IMR-90 (cell line): ENCODE measurements at regions not wholly inside any gene's neighbourhood (a gene's known extent, or its start where the extent isn't known, plus 50 kb on each side); places are given as distances from the start of the nearest gene placed in this dataset.

Experiments
- ATAC-seq: fragments of 200-7000 bp; cut with Tn5 transposase; 2 replicates; pipeline ENCODE4 v1.9.1; 2020; ENCODE audit warnings: low read depth, mild to moderate bottlenecking, moderate library complexity
- BruUV-seq: library from RNA; stranded (reverse); fragments of 400-500 nt; replicated peaks from 2 replicates; lab custom pipeline; 2021; lab: Mats Ljungman, UMichigan
- CTCF ChIA-PET: fragments of 300-600 bp; formaldehyde crosslinking; extraction: SDS; loops from one replicate; lab custom pipeline; 2021; ENCODE audit warnings: antibody characterized with exemption; lab: Yijun Ruan, JAX
- POLR2A ChIA-PET: fragments of 300-600 bp; sonication (Branson Sonifier 250); formaldehyde crosslinking; loops from one replicate; lab custom pipeline; 2022; ENCODE audit warnings: antibody characterized with exemption; ENCODE audit not compliant: unreplicated experiment; lab: Charles Lee
- DNase-seq: peaks from one replicate; pipeline ENCODE4 v3.0.0; 2013
- H2AFZ ChIP-seq: replicated peaks from 2 replicates; pipeline ENCODE3; 2013; ENCODE audit warnings: low read length, mild to moderate bottlenecking; ENCODE audit not compliant: poor library complexity
- H2AK5ac ChIP-seq: 2 replicates; pipeline ENCODE4 v1.6.1; 2013; ENCODE audit warnings: low read depth, low read length, inconsistent platforms
- H2AK9ac ChIP-seq: replicated peaks from 2 replicates; pipeline ENCODE3; 2013; ENCODE audit warnings: mild to moderate bottlenecking, low read depth, low read length, moderate library complexity; ENCODE audit not compliant: poor library complexity
- H2BK120ac ChIP-seq: 2 replicates; pipeline ENCODE4 v1.6.1; 2013; ENCODE audit warnings: low read depth, low read length, inconsistent platforms
- H2BK15ac ChIP-seq: 3 replicates; pipeline ENCODE4 v1.6.1; 2013; ENCODE audit warnings: low read depth, low read length, inconsistent platforms
- H2BK20ac ChIP-seq: 2 replicates; pipeline ENCODE4 v1.6.1; 2013; ENCODE audit warnings: low read depth, mild to moderate bottlenecking, inconsistent platforms, low read length, moderate library complexity
- H2BK5ac ChIP-seq: 2 replicates; pipeline ENCODE4 v1.6.1; 2013; ENCODE audit warnings: mild to moderate bottlenecking, low read depth, low read length, inconsistent platforms; ENCODE audit not compliant: poor library complexity, severe bottlenecking
- H3K14ac ChIP-seq: replicated peaks from 2 replicates; pipeline ENCODE4 v1.6.1; 2013; ENCODE audit warnings: low read depth, low read length, inconsistent platforms
- H3K18ac ChIP-seq: 2 replicates; pipeline ENCODE4 v1.6.1; 2013; ENCODE audit warnings: low read depth, low read length, control low read depth
- H3K23ac ChIP-seq: 2 replicates; pipeline ENCODE4 v1.6.1; 2013; ENCODE audit warnings: low read depth, low read length, inconsistent platforms
- H3K27ac ChIP-seq: 2 replicates; pipeline ENCODE4 v1.5.1; 2013; ENCODE audit warnings: mild to moderate bottlenecking, control low read depth, low read length; ENCODE audit not compliant: insufficient read depth
- H3K27me3 ChIP-seq: 2 replicates; pipeline ENCODE4 v1.6.1; 2013; ENCODE audit warnings: low read length; ENCODE audit not compliant: control insufficient read depth, insufficient read depth
- H3K36me3 ChIP-seq: 2 replicates; pipeline ENCODE4 v1.6.1; 2013; ENCODE audit warnings: low read length, mixed read lengths; ENCODE audit not compliant: control insufficient read depth, insufficient read depth
- H3K4ac ChIP-seq: 2 replicates; pipeline ENCODE4 v1.6.1; 2013; ENCODE audit warnings: low read depth, low read length, inconsistent platforms
- H3K4me1 ChIP-seq: 2 replicates; pipeline ENCODE4 v1.6.1; 2013; ENCODE audit warnings: low read length, mixed read lengths; ENCODE audit not compliant: control insufficient read depth, insufficient read depth
- H3K4me2 ChIP-seq: 2 replicates; pipeline ENCODE4 v1.6.1; 2013; ENCODE audit warnings: low read depth, mild to moderate bottlenecking, control low read depth, low read length, moderate library complexity
- H3K4me3 ChIP-seq: 2 replicates; pipeline ENCODE4 v1.5.1; 2013; ENCODE audit warnings: low read depth, mild to moderate bottlenecking, control low read depth, low read length, moderate library complexity; ENCODE audit not compliant: insufficient read depth
- H3K56ac ChIP-seq: 2 replicates; pipeline ENCODE4 v1.6.1; 2013; ENCODE audit warnings: low read length, inconsistent platforms; ENCODE audit not compliant: insufficient read depth; ENCODE audit errors: extremely low read depth
- H3K79me1 ChIP-seq, 2 experiments: 2 replicates each; pipeline ENCODE4 v1.6.1; 2013; ENCODE audit warnings: low read length in 2 of 2, inconsistent platforms in 1 of 2, low read depth in 1 of 2
- H3K9ac ChIP-seq: 2 replicates; pipeline ENCODE4 v1.6.1; 2013; ENCODE audit warnings: low read depth, low read length, control low read depth
- H3K9me1 ChIP-seq: 2 replicates; pipeline ENCODE4 v1.6.1; 2013; ENCODE audit warnings: low read length, inconsistent platforms; ENCODE audit not compliant: insufficient read depth
- H3K9me3 ChIP-seq: 2 replicates; pipeline ENCODE4 v1.6.1; 2013; ENCODE audit warnings: low read length; ENCODE audit not compliant: control insufficient read depth, insufficient read depth
- H4K20me1 ChIP-seq: 2 replicates; pipeline ENCODE4 v1.6.1; 2013; ENCODE audit warnings: low read length, inconsistent platforms; ENCODE audit not compliant: insufficient read depth
- H4K5ac ChIP-seq: 2 replicates; pipeline ENCODE4 v1.6.1; 2013; ENCODE audit warnings: mild to moderate bottlenecking, low read depth, low read length, control low read depth
- H4K8ac ChIP-seq, 2 experiments: 2 replicates each; pipeline ENCODE4 v1.6.1; 2013; ENCODE audit warnings: low read depth in 2 of 2, low read length in 2 of 2, control low read depth in 1 of 2, inconsistent platforms in 1 of 2
- H4K91ac ChIP-seq: 2 replicates; pipeline ENCODE4 v1.6.1; 2013; ENCODE audit warnings: low read depth, low read length, inconsistent platforms; ENCODE audit not compliant: insufficient read depth
- CEBPB ChIP-seq: IDR thresholded peaks from 2 replicates; pipeline ENCODE4 v1.6.1; 2012; ENCODE audit warnings: low read depth, low read length, improper control_type of control experiment
- CHD1 ChIP-seq: IDR thresholded peaks from 2 replicates; pipeline ENCODE4 v1.6.1; 2012; ENCODE audit warnings: low read depth, low read length, improper control_type of control experiment
- CTCF ChIP-seq: conservative IDR thresholded peaks from 2 replicates; pipeline ENCODE4 v1.5.1; 2012; ENCODE audit warnings: mild to moderate bottlenecking, low read depth, low read length, improper control_type of control experiment
- MAFK ChIP-seq: IDR thresholded peaks from 2 replicates; pipeline ENCODE4 v1.6.1; 2012; ENCODE audit warnings: low read depth, low read length, improper control_type of control experiment
- MAZ ChIP-seq: IDR thresholded peaks from 2 replicates; pipeline ENCODE4 v1.6.1; 2012; ENCODE audit warnings: low read depth, mild to moderate bottlenecking, low read length, improper control_type of control experiment, moderate library complexity, borderline replicate concordance
- NFE2L2 ChIP-seq: fragments of 150-350 bp; IDR thresholded peaks from 2 replicates; pipeline ENCODE4 v1.6.1; 2016; ENCODE audit warnings: low read depth, mild to moderate bottlenecking, low read length
- POLR2A ChIP-seq: IDR thresholded peaks from 2 replicates; pipeline ENCODE4 v1.6.1; 2012; ENCODE audit warnings: mild to moderate bottlenecking, low read depth, low read length
- RAD21 ChIP-seq: IDR thresholded peaks from 2 replicates; pipeline ENCODE4 v1.6.1; 2012; ENCODE audit warnings: low read length, improper control_type of control experiment
- RFX5 ChIP-seq: IDR thresholded peaks from 2 replicates; pipeline ENCODE4 v1.8.0; 2012; ENCODE audit warnings: low read depth, mild to moderate bottlenecking, low read length, moderate library complexity
- WGBS, 2 experiments: methylation state at CpG; one replicate each; pipeline versions ENCODE4 v1.1.5 to v1.1.7; 2013; ENCODE audit warnings: missing lambda C conversion rate in 2 of 2; ENCODE audit not compliant: insufficient read length in 1 of 2; ENCODE audit errors: extremely low coverage in 2 of 2; 5-methylcytosine and 5-hydroxymethylcytosine counted together
- dilution Hi-C: fragments of 300-500 bp; cut with HindIII; formaldehyde crosslinking; loops from one replicate; pipeline ENCODE4 v1.14.3; 2018; ENCODE audit warnings: low sequenced_read_pairs; ENCODE audit not compliant: unreplicated experiment
- in situ Hi-C: fragments of 300-500 bp; cut with MboI; formaldehyde crosslinking; loops from 3 replicates; pipeline ENCODE4 v1.14.3; 2019; ENCODE audit warnings: low sequenced_read_pairs, inconsistent platforms, mixed read lengths
- intact Hi-C: fragments of 100-400 bp; cut with micrococcal nuclease; formaldehyde crosslinking; loops from 2 replicates; pipeline ENCODE4 v1.10.0; 2022
- TF ChIP-seq, protein P1 (sequence below): fragments of 150-350 bp; IDR thresholded peaks from 2 replicates; pipeline ENCODE4 v1.6.1; 2016; ENCODE audit warnings: low read depth, mild to moderate bottlenecking, low read length, moderate library complexity, borderline replicate concordance

GRCh38 chr16:86303787-86304678, 206.3 kb upstream of the FOXF1 start:
- ChIA-PET CTCF (interaction anchor here (0.5 to 1.8 kb wide), 3 partner anchors 51 to 231 kb away, joined by 4 to 12 read pairs (median 6); no protein-coding TSS in a partner anchor), POLR2A (interaction anchor here (0.6 to 1.1 kb wide), 2 partner anchors 51 to 81 kb away, joined by 3 read pairs; no protein-coding TSS in a partner anchor)
- Histone ChIP-seq H2AFZ (peak overlapping the region; percentile 93), H3K4ac (peak overlapping the region; percentile 100), H2BK120ac (peak overlapping the region; percentile 100), H2BK15ac (peak overlapping the region; percentile 88; the same call in 2 of the 3 replicates), H3K14ac (peak overlapping the region; percentile 100), H3K18ac (peak overlapping the region; percentile 100), H3K23ac (peak overlapping the region; percentile 100), H2BK20ac (peak overlapping the region; percentile 100), H4K91ac (peak overlapping the region; percentile 99), H3K4me1 (peaks cover 54% of the 10 kb centered on the region), H4K20me1 (no peaks in the 10 kb centered on the region), H3K27me3 (no peaks in the 10 kb centered on the region), H2AK9ac (peak overlapping the region; percentile 88), H3K9ac (peak overlapping the region; percentile 96), H2BK5ac (peak overlapping the region; percentile 100), H4K5ac (peak overlapping the region; percentile 99), H3K79me1 (peaks cover 15 to 65% of the 10 kb centered on the region in 2 experiments; a peak in 3 of 4 replicates), H4K8ac (peak overlapping the region; percentile 74 to 99), H3K4me2 (peak overlapping the region; percentile 95), H3K9me1 (peaks cover 33% of the 10 kb centered on the region), H2AK5ac (peak overlapping the region; percentile 97), H3K56ac (peak overlapping the region; percentile 100), H3K9me3 (no peaks in the 10 kb centered on the region), H3K4me3 (peak overlapping the region; percentile 41; the same call in 1 of the 2 replicates), H3K36me3 (no peaks in the 10 kb centered on the region), H3K27ac (peak overlapping the region; percentile 99)
- DNase-seq (peak; percentile 64), ATAC-seq (peak; percentile 28)
- intact Hi-C loops (loop anchor here (2.0 to 5.0 kb wide), 2 partner anchors 93 to 153 kb away; no protein-coding TSS in a partner anchor), dilution Hi-C loops (no loop called here), in situ Hi-C loops (loop anchor here (5.0 to 25.0 kb wide), 4 partner anchors 88 to 492 kb away; no protein-coding TSS in a partner anchor)
- TF ChIP-seq NFE2L2 (no peak), RAD21 (0 out of 2 replicates have a peak, but pooled peaks have one; percentile 6), MAFK (no peak), MAZ (no peak; the same call in 1 of the 2 replicates), CTCF (no peak), CHD1 (0 out of 2 replicates have a peak, but pooled peaks have one; percentile 37), CEBPB (no peak), POLR2A (0 out of 2 replicates have a peak, but pooled peaks have one; percentile 15), RFX5 (no peak)
- TF ChIP-seq, protein P1, sequence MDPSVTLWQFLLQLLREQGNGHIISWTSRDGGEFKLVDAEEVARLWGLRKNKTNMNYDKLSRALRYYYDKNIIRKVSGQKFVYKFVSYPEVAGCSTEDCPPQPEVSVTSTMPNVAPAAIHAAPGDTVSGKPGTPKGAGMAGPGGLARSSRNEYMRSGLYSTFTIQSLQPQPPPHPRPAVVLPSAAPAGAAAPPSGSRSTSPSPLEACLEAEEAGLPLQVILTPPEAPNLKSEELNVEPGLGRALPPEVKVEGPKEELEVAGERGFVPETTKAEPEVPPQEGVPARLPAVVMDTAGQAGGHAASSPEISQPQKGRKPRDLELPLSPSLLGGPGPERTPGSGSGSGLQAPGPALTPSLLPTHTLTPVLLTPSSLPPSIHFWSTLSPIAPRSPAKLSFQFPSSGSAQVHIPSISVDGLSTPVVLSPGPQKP, result no peak
- BruUV-seq, result no TSS peak
- WGBS, 2 experiments, result 9% methylated on average over 17 of the region's 41 CpGs; no CpG with 5 or more reads in 1 of the 2 experiments
